T1000 (cell line): ENCODE measurements at regions not wholly inside any gene's neighbourhood (a gene's known extent, or its start where the extent isn't known, plus 50 kb on each side); places are given as distances from the start of the nearest gene placed in this dataset.
"Not testable (repeated sequence)": the region's sequence is repeated elsewhere in the genome, so short reads cannot be mapped to it uniquely, and the experiment has no call there.

Source experiments
- DNase-seq: peaks from one replicate; lab custom pipeline; 2025; ENCODE audit warnings: mixed read lengths; lab: John Stamatoyannopoulos, UW

GRCh38 chr18:54662986-54663385 is 71.9 kb downstream of the DYNAP start:
- DNase-seq, result no peak

GRCh38 chr18:54669701-54670100 is 78.7 kb downstream of the DYNAP start:
- not testable (repeated sequence) for DNase-seq

- no peak for DNase-seq
These were observed 80.3 kb downstream of the DYNAP start for GRCh38 chr18:54671291-54671881.

GRCh38 chr18:54672109-54672508 is 81.1 kb downstream of the DYNAP start:
- DNase-seq, result no peak

- no peak for DNase-seq
These were observed 81.9 kb downstream of the DYNAP start for GRCh38 chr18:54672846-54673475.

GRCh38 chr18:54673936-54674335 is 82.9 kb downstream of the DYNAP start:
- no peak for DNase-seq

GRCh38 chr18:54675076-54675475 is 84.0 kb downstream of the DYNAP start:
- DNase-seq, result no peak

- no peak for DNase-seq
These were observed 88.5 kb downstream of the DYNAP start for GRCh38 chr18:54679318-54680149.

- DNase-seq, result no peak
These were observed 93.7 kb downstream of the DYNAP start for GRCh38 chr18:54684784-54685183.

GRCh38 chr18:54689319-54689718 is 98.3 kb downstream of the DYNAP start:
- DNase-seq, result no peak

GRCh38 chr18:54690198-54690597 is 99.2 kb downstream of the DYNAP start:
- DNase-seq, result no peak

GRCh38 chr18:54692463-54692862 is 101.4 kb downstream of the DYNAP start:
- no peak for DNase-seq

GRCh38 chr18:54696616-54697293 is 105.7 kb downstream of the DYNAP start:
- no peak for DNase-seq

GRCh38 chr18:54700580-54700979 is 109.5 kb downstream of the DYNAP start:
- DNase-seq, result no peak

- no peak for DNase-seq
These were observed 111.6 kb downstream of the DYNAP start for GRCh38 chr18:54702686-54703085.

- DNase-seq, result no peak
These were observed 118.0 kb upstream of the RAB27B start for GRCh38 chr18:54710074-54710899.

- DNase-seq, result no peak
These were observed 117.4 kb upstream of the RAB27B start for GRCh38 chr18:54710900-54711281.

GRCh38 chr18:54712306-54712705 is 116.0 kb upstream of the RAB27B start:
- DNase-seq, result peak; percentile 16

- DNase-seq, result no peak
These were observed 115.5 kb upstream of the RAB27B start for GRCh38 chr18:54712758-54713157.

- no peak for DNase-seq
These were observed 114.9 kb upstream of the RAB27B start for GRCh38 chr18:54713386-54713785.

GRCh38 chr18:54714851-54715250 is 113.4 kb upstream of the RAB27B start:
- DNase-seq, result no peak

- no peak for DNase-seq
These were observed 111.7 kb upstream of the RAB27B start for GRCh38 chr18:54716586-54716985.
